HG03342 (cell line): ENCODE measurements at regions not wholly inside any gene's neighbourhood (a gene's known extent, or its start where the extent isn't known, plus 50 kb on each side); places are given as distances from the start of the nearest gene placed in this dataset.

ENCODE experiments used
- ATAC-seq: cut with Tn5 transposase; IDR thresholded peaks from one replicate; pipeline ENCODE4 v1.9.1; 2021; ENCODE audit warnings: mild to moderate bottlenecking, moderate library complexity; ENCODE audit not compliant: unreplicated experiment

- no peak for ATAC-seq
These were observed 58.1 kb upstream of the AGBL1 start for GRCh38 chr15:86021281-86022264.

- ATAC-seq, result no peak
These were observed 50.7 kb upstream of the AGBL1 start for GRCh38 chr15:86028961-86029360.
